Heart left ventricle (tissue), 16 donors: ENCODE measurements at regions not wholly inside any gene's neighbourhood (a gene's known extent, or its start where the extent isn't known, plus 50 kb on each side); places are given as distances from the start of the nearest gene placed in this dataset.

Source experiments
- ATAC-seq, 4 donors: fragments of 200-7000 bp; cut with Tn5 transposase; one replicate each; pipeline ENCODE4 v1.9.1; 2020 to 2022; ENCODE audit warnings: moderate library complexity in 4 of 4, mild to moderate bottlenecking in 3 of 4, moderate number of reproducible peaks in 1 of 4
- DNase-seq, 5 donors: peaks; one replicate each; pipeline ENCODE4 v3.0.0-alpha.2; 2020
- H3K27ac ChIP-seq, 12 donors: fragments of 200-600 bp; sonication (generic) in 4 of 12; one replicate each; pipeline versions ENCODE4 v1.5.0 to v1.8.0; 2016 to 2022; ENCODE audit warnings: mild to moderate bottlenecking in 2 of 12
- H3K27me3 ChIP-seq, 9 donors: fragments of 200-600 bp; sonication (generic) in 2 of 9; one replicate each; pipeline versions ENCODE4 v1.5.1 to v1.8.0; 2016 to 2022; ENCODE audit warnings: mild to moderate bottlenecking in 3 of 9
- H3K36me3 ChIP-seq, 9 donors: fragments of 200-600 bp; sonication (generic) in 2 of 9; one replicate each; pipeline versions ENCODE4 v1.5.0 to v1.8.0; 2018 to 2022; ENCODE audit warnings: mild to moderate bottlenecking in 2 of 9
- H3K4me1 ChIP-seq, 12 donors: fragments of 200-600 bp; sonication (generic) in 4 of 12; one replicate each; pipeline versions ENCODE4 v1.5.0 to v1.8.0; 2016 to 2022; ENCODE audit warnings: mild to moderate bottlenecking in 3 of 12
- H3K4me3 ChIP-seq, 12 donors: fragments of 200-600 bp; sonication (generic) in 4 of 12; one replicate each; pipeline versions ENCODE4 v1.5.0 to v1.8.0; 2017 to 2022; ENCODE audit warnings: mild to moderate bottlenecking in 9 of 12, moderate library complexity in 4 of 12
- H3K9me3 ChIP-seq, 12 donors: fragments of 200-600 bp; sonication (generic) in 4 of 12; one replicate each; pipeline versions ENCODE4 v1.5.0 to v1.8.0; 2016 to 2022; ENCODE audit warnings: mild to moderate bottlenecking in 1 of 12
- CTCF ChIP-seq, 12 donors: fragments of 200-600 bp; sonication (generic) in 4 of 12; IDR thresholded peaks; one replicate each; pipeline versions ENCODE4 v1.5.0 to v1.8.0; 2018 to 2022; ENCODE audit warnings: antibody characterized with exemption in 12 of 12, mild to moderate bottlenecking in 5 of 12
- POLR2A ChIP-seq, 2 donors: fragments of 450-650 bp; IDR thresholded peaks; one replicate each; pipeline ENCODE4 v1.6.1; 2017; ENCODE audit warnings: antibody characterized with exemption in 2 of 2, mild to moderate bottlenecking in 2 of 2, moderate library complexity in 2 of 2
- WGBS, 4 donors: extraction: QIAGEN DNeasy Blood & Tissue Kit in 2 of 4; methylation state at CpG; one replicate each; pipeline versions ENCODE4 v1.1.5 to v1.1.7; 2013 to 2018; 5-methylcytosine and 5-hydroxymethylcytosine counted together
- intact Hi-C, 10 donors: fragments of 100-400 bp; cut with DNase I; formaldehyde crosslinking; loops; one replicate each; pipeline versions ENCODE4 v1.11.1 to v1.14.2; 2022
- donor health status: ischemic (EF 13 %, LVEDD 7.1; RV severe dilation, severe dysfunction).
- donor health status: healthy with polysubstance abuse.
- donor health status: DM: no; HTN: yes; CAD: no.
- donor health status: DM: no; HTN: no; CAD: no.
- donor health status: ischemic (EF 25% LVEDD 6.9; RV normal size, moderate dysfunction).
- donor health status: ischemic (EF 25% LVEDD 5.7; RV mildly dilated, moderate dysfunction).
- donor health status: healthy.
- donor health status: DM: yes; HTN: yes; CAD: no.
- donor health status: ischemic (EF 35%, LVEDD 5.7; RV mildly dilated, moderate dysfunction).
- donor health status: nonischemic (EF 11% LVEDD 7.7; RV severe dilation, severe dysfunction).
- donor health status: DM: yes; HTN: yes; CAD: no.
- donor health status: PGD.
- donor health status: ischemic (EF 29% LVEDD 5.4; RV normal size, mild dysfunction).
- donor health status: nonischemic (EF 23%, LVEDD 6.1; RV moderate dilation, normal function).

DNA sequence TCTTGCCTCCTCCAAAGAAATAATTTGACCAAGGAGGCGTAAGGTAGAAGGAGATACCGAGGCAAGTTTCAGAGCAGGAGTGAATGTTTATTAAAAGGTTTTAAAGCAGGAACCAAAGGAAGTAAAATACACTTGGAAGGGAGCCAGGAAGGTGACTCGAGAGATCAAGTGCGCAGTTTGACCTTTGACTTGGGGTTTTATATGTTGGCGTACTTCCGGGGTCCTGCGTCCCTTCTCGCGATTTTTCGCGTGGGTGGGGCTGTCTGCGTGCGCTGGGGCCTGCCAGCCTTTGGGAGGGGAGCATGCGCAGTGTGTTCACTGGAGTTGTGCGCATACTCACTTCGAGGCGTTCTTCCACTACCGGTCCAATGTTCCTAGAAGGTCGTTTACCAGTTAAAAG lies 166.0 kb upstream of the IRX2 start:
- 87 to 93% (median 90%) methylated on average over 19 of the region's 19 CpGs for WGBS, 4 donors
- H3K4me3 ChIP-seq = no peak overlapping the region
- no peak for TF ChIP-seq CTCF (IDR thresholded peaks at IDR 0.05)
- no peak for TF ChIP-seq POLR2A (IDR thresholded peaks at IDR 0.05)
- H3K36me3 ChIP-seq = no peaks in the 10 kb centered on the region
- DNase-seq (no peak), ATAC-seq (no peak)
- no peak overlapping the region for H3K27ac ChIP-seq
- H3K4me1 ChIP-seq = no peaks in the 10 kb centered on the region
- H3K27me3 ChIP-seq = no peaks in the 10 kb centered on the region
- peaks cover 0 to 17% (median 2%) of the 10 kb centered on the region in 12 donors for H3K9me3 ChIP-seq
- intact Hi-C loops = no loop called here

- TF ChIP-seq CTCF (IDR thresholded peaks at IDR 0.05) = no peak
- TF ChIP-seq POLR2A (IDR thresholded peaks at IDR 0.05) = no peak
- no peaks in the 10 kb centered on the region for H3K27me3 ChIP-seq
- intact Hi-C loops = no loop called here
- no peak for DNase-seq
- H3K36me3 ChIP-seq = no peaks in the 10 kb centered on the region
- no peak overlapping the region for H3K4me3 ChIP-seq
- no peaks in the 10 kb centered on the region for H3K4me1 ChIP-seq
- peaks cover 0 to 17% (median 1%) of the 10 kb centered on the region in 12 donors for H3K9me3 ChIP-seq
- WGBS, 4 donors = 92 to 94% (median 93%) methylated on average over 16 of the region's 16 CpGs
- H3K27ac ChIP-seq = no peak overlapping the region
- no peak for ATAC-seq
These were observed 165.6 kb upstream of the IRX2 start for GRCh38 chr5:2917093-2917492.

DNA sequence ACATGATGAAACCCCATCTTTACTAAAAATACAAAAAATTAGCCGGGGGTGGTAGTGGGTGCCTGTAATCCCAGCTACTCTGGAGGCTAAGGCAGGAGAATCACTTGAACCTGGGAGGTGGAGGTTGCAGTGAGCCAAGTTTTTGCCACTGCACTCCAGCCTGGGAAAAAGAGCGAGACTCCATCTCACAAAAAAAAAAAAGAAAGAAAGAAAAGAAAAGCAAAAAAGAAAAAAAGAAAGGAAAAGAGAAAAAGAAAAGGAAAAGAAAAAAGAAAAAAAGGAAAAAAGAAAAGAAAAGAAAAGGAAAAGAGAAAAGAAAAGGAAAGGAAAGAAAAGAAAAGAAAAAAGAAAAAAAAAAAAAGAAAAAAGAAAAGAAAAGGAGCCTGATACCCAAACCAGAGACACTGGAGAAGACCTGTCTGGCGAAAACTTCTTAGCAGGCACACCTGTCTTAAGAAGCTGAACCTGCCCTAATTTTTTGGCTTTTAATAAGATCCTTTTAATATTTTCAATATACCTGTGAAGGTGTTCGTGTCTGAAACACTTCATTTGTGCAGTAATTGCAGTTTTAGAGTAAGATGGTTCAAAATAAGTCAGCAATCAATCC lies 164.7 kb upstream of the IRX2 start:
- intact Hi-C loops = no loop called here

DNA sequence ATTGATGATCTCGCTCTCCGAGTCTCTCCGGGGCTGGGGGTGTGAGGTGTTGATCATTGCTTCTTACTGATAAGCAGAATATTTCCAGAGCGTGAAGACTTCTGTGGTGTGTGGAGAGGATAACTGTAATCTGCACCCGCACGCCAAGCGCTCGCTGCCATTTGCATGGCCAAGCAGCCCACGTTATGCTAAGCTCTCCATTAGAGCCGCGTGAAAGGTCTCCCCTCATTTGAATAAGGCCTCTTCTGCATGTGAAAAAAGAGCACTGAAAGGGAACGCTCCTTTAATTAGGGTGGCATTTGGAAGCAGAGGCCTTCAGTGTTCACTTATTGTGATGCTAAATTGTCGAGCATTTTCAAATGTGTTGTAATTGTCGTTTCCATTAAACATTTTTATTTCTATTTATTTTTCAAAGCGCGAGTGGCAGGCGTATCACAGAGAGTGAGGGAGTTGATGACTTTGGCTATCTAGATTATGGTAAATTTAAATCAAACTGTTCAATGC lies 163.6 kb upstream of the IRX2 start:
- no peaks in the 10 kb centered on the region for H3K4me1 ChIP-seq

More for the DNA sequence above, 164.7 kb upstream of the IRX2 start:
- no peak overlapping the region for H3K27ac ChIP-seq
- DNase-seq (no peak), ATAC-seq (no peak)
- TF ChIP-seq POLR2A (IDR thresholded peaks at IDR 0.05) (no peak), CTCF (IDR thresholded peaks at IDR 0.05) (no peak)
- no peaks in the 10 kb centered on the region for H3K27me3 ChIP-seq
- peaks cover 0 to 9% (median 1%) of the 10 kb centered on the region in 12 donors for H3K9me3 ChIP-seq
- H3K36me3 ChIP-seq = no peaks in the 10 kb centered on the region
- WGBS, 4 donors = 76 to 82% (median 80%) methylated on average over 4 of the region's 4 CpGs
- no peaks in the 10 kb centered on the region for H3K4me1 ChIP-seq
- no peak overlapping the region for H3K4me3 ChIP-seq

More for the DNA sequence above, 163.6 kb upstream of the IRX2 start:
- Histone ChIP-seq H3K27me3 (no peaks in the 10 kb centered on the region), H3K9me3 (peaks cover 0 to 2% (median 0%) of the 10 kb centered on the region in 12 donors), H3K36me3 (no peaks in the 10 kb centered on the region), H3K27ac (no peak overlapping the region), H3K4me3 (no peak overlapping the region)
- ATAC-seq (no peak), DNase-seq (no peak)
- 22 to 38% (median 31%) methylated on average over 17 of the region's 17 CpGs for WGBS, 4 donors
- intact Hi-C loops = no loop called here
- TF ChIP-seq POLR2A (IDR thresholded peaks at IDR 0.05) (no peak), CTCF (IDR thresholded peaks at IDR 0.05) (no peak)
